Breast epithelium (tissue), 3 donors: ENCODE measurements at regions not wholly inside any gene's neighbourhood (a gene's known extent, or its start where the extent isn't known, plus 50 kb on each side); places are given as distances from the start of the nearest gene placed in this dataset.

Source experiments
- POLR2A ChIP-seq: fragments of 450-650 bp; IDR thresholded peaks from one replicate; pipeline ENCODE4 v1.6.1; 2016; ENCODE audit warnings: antibody characterized with exemption, mild to moderate bottlenecking, moderate library complexity
- TF ChIP-seq, protein P1 (sequence below), 3 donors: fragments of 450-650 bp; IDR thresholded peaks; one replicate each; pipeline ENCODE4 v1.5.1; 2016 to 2017; ENCODE audit warnings: antibody characterized with exemption in 3 of 3, mild to moderate bottlenecking in 3 of 3, moderate library complexity in 3 of 3

DNA sequence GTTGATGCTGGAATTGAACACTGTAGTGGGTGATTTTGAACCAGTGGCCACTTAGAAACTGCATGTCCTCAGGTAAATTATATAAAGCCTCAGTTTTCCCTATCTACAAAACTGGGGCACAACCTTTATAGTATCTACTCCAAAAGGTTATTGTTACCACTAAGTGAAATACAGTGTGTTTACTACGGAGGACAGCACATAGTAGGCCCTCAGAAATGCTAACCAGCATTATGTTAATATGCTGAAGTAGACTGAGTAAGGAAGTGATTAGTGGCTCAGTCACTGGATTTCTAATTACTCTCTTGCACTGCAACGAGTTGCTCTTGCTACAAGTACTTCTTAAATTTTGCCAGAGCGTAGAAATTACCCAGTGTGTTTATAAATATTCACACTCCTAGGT, 139.5 kb downstream of the HAUS1 start:
- TF ChIP-seq, protein P1, sequence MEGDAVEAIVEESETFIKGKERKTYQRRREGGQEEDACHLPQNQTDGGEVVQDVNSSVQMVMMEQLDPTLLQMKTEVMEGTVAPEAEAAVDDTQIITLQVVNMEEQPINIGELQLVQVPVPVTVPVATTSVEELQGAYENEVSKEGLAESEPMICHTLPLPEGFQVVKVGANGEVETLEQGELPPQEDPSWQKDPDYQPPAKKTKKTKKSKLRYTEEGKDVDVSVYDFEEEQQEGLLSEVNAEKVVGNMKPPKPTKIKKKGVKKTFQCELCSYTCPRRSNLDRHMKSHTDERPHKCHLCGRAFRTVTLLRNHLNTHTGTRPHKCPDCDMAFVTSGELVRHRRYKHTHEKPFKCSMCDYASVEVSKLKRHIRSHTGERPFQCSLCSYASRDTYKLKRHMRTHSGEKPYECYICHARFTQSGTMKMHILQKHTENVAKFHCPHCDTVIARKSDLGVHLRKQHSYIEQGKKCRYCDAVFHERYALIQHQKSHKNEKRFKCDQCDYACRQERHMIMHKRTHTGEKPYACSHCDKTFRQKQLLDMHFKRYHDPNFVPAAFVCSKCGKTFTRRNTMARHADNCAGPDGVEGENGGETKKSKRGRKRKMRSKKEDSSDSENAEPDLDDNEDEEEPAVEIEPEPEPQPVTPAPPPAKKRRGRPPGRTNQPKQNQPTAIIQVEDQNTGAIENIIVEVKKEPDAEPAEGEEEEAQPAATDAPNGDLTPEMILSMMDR (IDR thresholded peaks at IDR 0.05): no peak
- no peak for TF ChIP-seq POLR2A
